HepG2 (cell line): ENCODE measurements at regions not wholly inside any gene's neighbourhood (a gene's known extent, or its start where the extent isn't known, plus 50 kb on each side); places are given as distances from the start of the nearest gene placed in this dataset.
A peak's percentile ranks its signal among the peaks of the same experiment; 100 is the strongest.

ENCODE experiments used
- ATAC-seq: fragments of 200-7000 bp; cut with Tn5 transposase; 3 replicates; pipeline ENCODE4 v1.9.1; 2020; ENCODE audit warnings: mild to moderate bottlenecking, moderate library complexity
- BruUV-seq: library from RNA; stranded (reverse); fragments of 400-500 nt; replicated peaks from 2 replicates; lab custom pipeline; 2021; lab: Mats Ljungman, UMichigan
- CTCF ChIA-PET: fragments of 300-600 bp; formaldehyde crosslinking; extraction: SDS; loops from one replicate; lab custom pipeline; 2021; ENCODE audit warnings: low total read pairs, inconsistent platforms, low intra/inter-chr PET ratio; lab: Yijun Ruan, JAX
- POLR2A ChIA-PET: fragments of 350-600 bp; sonication (Branson Sonifier 250); formaldehyde crosslinking; loops from one replicate; lab custom pipeline; 2020; ENCODE audit warnings: antibody characterized with exemption, inconsistent platforms; lab: Yijun Ruan, JAX
- DNase-seq: peaks from one replicate; pipeline ENCODE4 v3.0.0-alpha.2; 2015; ENCODE audit warnings: low spot score
- FAIRE-seq: peaks from 3 replicates; lab custom pipeline; 2011; peaks lifted over from hg19 to GRCh38; lab: Jason Lieb, UNC
- H2AFZ ChIP-seq: one replicate; pipeline ENCODE4 v1.6.1; 2011; ENCODE audit warnings: low read length, inconsistent platforms
- H3K27ac ChIP-seq: fragments of 300-600 bp; 3 replicates; pipeline ENCODE4 v1.8.0; 2011; ENCODE audit warnings: mixed run types, mild to moderate bottlenecking, mixed read lengths, low read length, inconsistent platforms; ENCODE audit not compliant: insufficient read depth; ENCODE audit errors: extremely low read length
- H3K27me3 ChIP-seq, 2 experiments: fragments of 200-600 bp in 1 of 2; 2 replicates in 1 of 2; 3 replicates in 1 of 2; pipeline versions ENCODE4 v1.6.0 to v1.8.0; 2011; ENCODE audit warnings: low read length in 2 of 2, mild to moderate bottlenecking in 2 of 2, moderate library complexity in 2 of 2, inconsistent platforms in 1 of 2; ENCODE audit not compliant: insufficient read depth in 2 of 2, control insufficient read depth in 1 of 2
- H3K36me3 ChIP-seq, 2 experiments: fragments of 200-600 bp in 1 of 2; replicated peaks in 1 of 2; 2 replicates in 1 of 2; 3 replicates in 1 of 2; pipeline versions ENCODE4 v1.5.1 to v1.8.0; 2011; ENCODE audit warnings: low read length in 2 of 2, inconsistent platforms in 1 of 2; ENCODE audit not compliant: insufficient read depth in 2 of 2, control insufficient read depth in 1 of 2
- H3K4me1 ChIP-seq: 2 replicates; pipeline ENCODE4 v1.5.1; 2012; ENCODE audit warnings: low read length, inconsistent platforms; ENCODE audit not compliant: insufficient read depth
- H3K4me2 ChIP-seq: 2 replicates; pipeline ENCODE4 v1.6.0; 2011; ENCODE audit warnings: low read depth, low read length, inconsistent platforms
- H3K4me3 ChIP-seq, 3 experiments: fragments of 200-600 bp in 1 of 3; sonication (generic), shearing (Covaris generic) in 1 of 3; replicated peaks in 1 of 3; 2 replicates each; pipeline ENCODE4 v1.5.1; 2011 to 2016; ENCODE audit warnings: low read length in 3 of 3, inconsistent platforms in 2 of 3, low read depth in 2 of 3, mild to moderate bottlenecking in 2 of 3, control low read depth in 1 of 3, mixed read lengths in 1 of 3; ENCODE audit not compliant: insufficient read depth in 1 of 3
- H3K79me2 ChIP-seq: one replicate; pipeline ENCODE4 v1.6.1; 2011; ENCODE audit warnings: low read length, inconsistent platforms; ENCODE audit not compliant: insufficient read depth
- H3K9ac ChIP-seq: 2 replicates; pipeline ENCODE4 v1.6.0; 2011; ENCODE audit warnings: mild to moderate bottlenecking, low read depth, low read length, inconsistent platforms; ENCODE audit not compliant: insufficient read depth
- H3K9me3 ChIP-seq: 2 replicates; pipeline ENCODE4 v1.5.1; 2012; ENCODE audit warnings: mild to moderate bottlenecking, low read length
- H4K20me1 ChIP-seq: 2 replicates; pipeline ENCODE4 v1.6.0; 2011; ENCODE audit warnings: inconsistent platforms, mild to moderate bottlenecking, low read length, moderate library complexity; ENCODE audit not compliant: insufficient read depth
- DNMT3B ChIP-seq: conservative IDR thresholded peaks from 2 replicates; pipeline ENCODE4 v1.6.1; 2016; ENCODE audit warnings: missing biosample characterization, control low read depth
- DR1 ChIP-seq: sonication (generic); formaldehyde crosslinking; IDR thresholded peaks from 2 replicates; pipeline ENCODE4 v1.8.0; 2021; ENCODE audit warnings: mild to moderate bottlenecking, missing genetic modification reagents, inconsistent platforms
- HDAC2 ChIP-seq: sonication (generic); formaldehyde crosslinking; IDR thresholded peaks from 2 replicates; pipeline ENCODE4 v1.4.0; 2020; ENCODE audit warnings: missing genetic modification reagents
- MTF2 ChIP-seq: sonication (generic); formaldehyde crosslinking; IDR thresholded peaks from 2 replicates; pipeline ENCODE4 v1.5.0; 2020; ENCODE audit warnings: missing genetic modification reagents, borderline replicate concordance
- RELA ChIP-seq: sonication (generic); formaldehyde crosslinking; IDR thresholded peaks from 2 replicates; pipeline ENCODE4 v1.4.0; 2020; ENCODE audit warnings: missing genetic modification reagents
- ZNF138 ChIP-seq: sonication (generic); formaldehyde crosslinking; IDR thresholded peaks from 2 replicates; pipeline ENCODE4 v1.5.0; 2020; ENCODE audit warnings: mild to moderate bottlenecking, low read depth, missing genetic modification reagents
- ZNF460 ChIP-seq: sonication (generic); formaldehyde crosslinking; IDR thresholded peaks from 2 replicates; pipeline ENCODE4 v1.5.1; 2020; ENCODE audit warnings: missing genetic modification reagents, mild to moderate bottlenecking, borderline replicate concordance
- ZNF547 ChIP-seq: sonication (generic); formaldehyde crosslinking; IDR thresholded peaks from 2 replicates; pipeline ENCODE4 v1.5.1; 2020; ENCODE audit warnings: mild to moderate bottlenecking, missing genetic modification reagents
- ZNF598 ChIP-seq: sonication (generic); formaldehyde crosslinking; IDR thresholded peaks from 2 replicates; pipeline ENCODE4 v1.5.1; 2020; ENCODE audit warnings: mild to moderate bottlenecking, missing genetic modification reagents, borderline replicate concordance
- WGBS: methylation state at CpG from one replicate; pipeline ENCODE4 v1.1.6; 2017; ENCODE audit warnings: low lambda C conversion rate; 5-methylcytosine and 5-hydroxymethylcytosine counted together
- in situ Hi-C: cut with HindIII; loops from 2 replicates; pipeline ENCODE4 v1.10.0; 2017; ENCODE audit warnings: low pct_unique_long_range_greater_than_20kb; ENCODE audit not compliant: extremely low pct_ligation_motif_present
- intact Hi-C: fragments of 100-400 bp; cut with micrococcal nuclease; formaldehyde crosslinking; loops from one replicate; pipeline ENCODE4 v1.10.0; 2022; ENCODE audit not compliant: unreplicated experiment
- TF ChIP-seq, protein P1 (sequence below): sonication (generic); formaldehyde crosslinking; IDR thresholded peaks from 2 replicates; pipeline ENCODE4 v1.5.0; 2020; ENCODE audit warnings: mild to moderate bottlenecking, missing genetic modification reagents

DNA sequence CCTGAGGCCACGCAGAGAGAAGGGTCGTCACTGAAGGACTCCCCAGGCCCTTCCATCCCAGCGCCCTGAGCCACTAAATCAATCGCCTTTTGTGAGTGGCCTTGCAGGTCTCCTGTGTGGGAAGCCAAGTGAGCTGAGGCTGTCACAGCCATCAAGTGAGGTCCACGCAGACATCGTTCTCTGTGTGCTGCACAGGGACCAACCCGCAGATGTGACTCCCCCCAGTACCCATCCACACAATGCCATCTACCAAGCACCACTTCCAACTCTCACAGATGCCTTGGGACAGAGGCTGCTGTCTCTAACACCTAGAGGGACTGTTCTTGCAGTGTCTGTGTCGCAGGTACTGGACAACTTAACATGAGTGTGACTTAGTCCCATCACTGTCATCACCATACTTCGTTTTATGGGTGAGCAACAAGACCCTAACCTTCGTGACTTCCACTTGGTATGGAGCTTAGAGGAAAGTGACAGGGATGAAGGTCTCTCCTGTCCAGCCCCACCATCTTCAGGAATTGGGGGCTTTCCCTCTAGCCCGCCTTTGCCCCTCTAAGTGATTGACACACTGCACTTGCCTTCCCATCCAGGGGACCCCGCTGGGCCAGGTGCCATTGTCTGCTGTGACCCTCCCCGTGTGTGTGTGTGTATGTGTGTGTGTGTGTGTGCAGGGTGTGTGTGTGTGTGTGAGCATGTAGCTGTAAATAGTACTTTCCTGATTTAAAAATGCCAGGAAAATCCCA is 51.4 kb upstream of the TMEM72 start:
- no peaks in the 10 kb centered on the region for H3K36me3 ChIP-seq
- 2% methylated on average over 9 of the region's 13 CpGs for WGBS
- H3K9me3 ChIP-seq: no peaks in the 10 kb centered on the region
- in situ Hi-C loops: loop anchor here (5.0 kb wide), 1 partner anchor 1187 kb away; no protein-coding TSS in a partner anchor
- no peak overlapping the region for H3K4me3 ChIP-seq
- BruUV-seq: no TSS peak
- no peak overlapping the region for H2AFZ ChIP-seq
- H3K4me2 ChIP-seq: no peak overlapping the region
- peaks cover 4% of the 10 kb centered on the region for H3K4me1 ChIP-seq
- no peak for DNase-seq
- no peak for TF ChIP-seq DNMT3B
- no peak overlapping the region for H3K9ac ChIP-seq
- intact Hi-C loops: no loop called here
- peaks cover 1 to 13% of the 10 kb centered on the region in 2 experiments; a peak in 3 of 5 replicates for H3K27me3 ChIP-seq
- no peak for FAIRE-seq
- no peak for ATAC-seq
- no peaks in the 10 kb centered on the region; the same call in 1 of the 2 replicates for H4K20me1 ChIP-seq
- no peaks in the 10 kb centered on the region for H3K79me2 ChIP-seq
- CTCF ChIA-PET: no interaction called here
- H3K27ac ChIP-seq: no peak overlapping the region
- POLR2A ChIA-PET: no interaction called here

DNA sequence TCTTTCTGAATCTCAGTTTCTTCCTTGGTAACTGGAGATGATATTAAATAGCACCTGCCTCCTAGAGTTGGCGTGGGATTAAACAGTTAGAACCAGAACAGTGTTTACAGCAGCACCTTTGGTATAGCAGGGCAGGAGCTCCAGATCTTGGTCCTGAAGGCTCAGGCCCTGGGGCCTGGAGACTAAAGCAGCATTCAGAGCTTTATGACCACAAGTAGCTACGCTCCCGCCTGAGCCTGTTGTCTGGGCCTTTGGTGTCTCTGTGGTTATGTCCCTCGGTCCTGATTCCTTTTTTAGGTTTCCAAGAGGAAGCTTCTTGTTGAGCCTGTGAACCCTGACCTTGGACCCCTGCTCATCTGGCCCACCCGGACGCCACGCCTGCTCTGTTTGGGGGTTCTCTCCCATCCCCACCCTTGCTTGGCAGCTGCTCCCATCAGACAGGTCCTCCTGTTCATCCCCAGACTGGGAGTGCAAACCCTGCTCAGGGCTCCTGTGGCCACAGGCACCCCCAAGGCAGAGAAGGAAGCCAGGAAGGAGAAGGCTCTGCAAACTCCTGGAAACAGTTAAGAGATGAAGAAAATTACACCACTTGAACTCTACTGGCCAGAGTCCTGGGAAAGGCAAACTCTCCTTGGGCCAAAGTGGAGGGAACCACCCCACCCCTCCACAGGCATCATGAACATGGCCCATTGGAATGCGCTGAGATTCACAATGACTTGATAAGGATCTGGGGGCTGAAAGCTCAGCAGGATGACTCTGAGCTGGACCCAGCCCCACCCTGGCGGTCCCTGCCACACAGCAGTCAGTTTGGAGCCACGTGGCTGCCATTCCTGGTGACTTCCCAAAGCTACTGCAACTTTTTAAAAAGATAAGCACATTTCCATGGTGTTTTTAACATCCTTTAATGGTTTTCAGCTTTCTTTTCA is 50.1 kb upstream of the TMEM72 start:
- H3K36me3 ChIP-seq: no peaks in the 10 kb centered on the region
- no TSS peak for BruUV-seq
- intact Hi-C loops: no loop called here
- in situ Hi-C loops: loop anchor here (5.0 kb wide), 1 partner anchor 1189 kb away; no protein-coding TSS in a partner anchor
- no peaks in the 10 kb centered on the region; the same call in 1 of the 2 replicates for H4K20me1 ChIP-seq
- no peak overlapping the region for H3K27ac ChIP-seq
- 48% methylated on average over 5 of the region's 10 CpGs for WGBS
- no peak overlapping the region for H3K9ac ChIP-seq
- H3K9me3 ChIP-seq: no peaks in the 10 kb centered on the region
- no peaks in the 10 kb centered on the region for H3K79me2 ChIP-seq
- ATAC-seq (no peak), DNase-seq (peak; percentile 6), FAIRE-seq (no peak)
- H2AFZ ChIP-seq: no peak overlapping the region
- POLR2A ChIA-PET: interaction anchor here (1.0 kb wide), 1 partner anchor 103 kb away, joined by 3 read pairs; no protein-coding TSS in a partner anchor
- CTCF ChIA-PET: no interaction called here
- peaks cover 11% of the 10 kb centered on the region for H3K4me1 ChIP-seq
- peaks cover 1 to 25% of the 10 kb centered on the region in 2 experiments; a peak in 3 of 5 replicates for H3K27me3 ChIP-seq
- no peak overlapping the region for H3K4me3 ChIP-seq
- no peak overlapping the region for H3K4me2 ChIP-seq
- TF ChIP-seq ZNF138 (CRISPR knock-in tag) (no peak), ZNF547 (CRISPR knock-in tag) (no peak), ZNF598 (CRISPR knock-in tag) (no peak), RELA (no peak), DR1 (CRISPR knock-in tag) (no peak), HDAC2 (no peak), ZNF460 (CRISPR knock-in tag) (no peak), MTF2 (CRISPR knock-in tag) (no peak)
- TF ChIP-seq, protein P1, sequence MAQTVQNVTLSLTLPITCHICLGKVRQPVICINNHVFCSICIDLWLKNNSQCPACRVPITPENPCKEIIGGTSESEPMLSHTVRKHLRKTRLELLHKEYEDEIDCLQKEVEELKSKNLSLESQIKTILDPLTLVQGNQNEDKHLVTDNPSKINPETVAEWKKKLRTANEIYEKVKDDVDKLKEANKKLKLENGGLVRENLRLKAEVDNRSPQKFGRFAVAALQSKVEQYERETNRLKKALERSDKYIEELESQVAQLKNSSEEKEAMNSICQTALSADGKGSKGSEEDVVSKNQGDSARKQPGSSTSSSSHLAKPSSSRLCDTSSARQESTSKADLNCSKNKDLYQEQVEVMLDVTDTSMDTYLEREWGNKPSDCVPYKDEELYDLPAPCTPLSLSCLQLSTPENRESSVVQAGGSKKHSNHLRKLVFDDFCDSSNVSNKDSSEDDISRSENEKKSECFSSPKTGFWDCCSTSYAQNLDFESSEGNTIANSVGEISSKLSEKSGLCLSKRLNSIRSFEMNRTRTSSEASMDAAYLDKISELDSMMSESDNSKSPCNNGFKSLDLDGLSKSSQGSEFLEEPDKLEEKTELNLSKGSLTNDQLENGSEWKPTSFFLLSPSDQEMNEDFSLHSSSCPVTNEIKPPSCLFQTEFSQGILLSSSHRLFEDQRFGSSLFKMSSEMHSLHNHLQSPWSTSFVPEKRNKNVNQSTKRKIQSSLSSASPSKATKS: no peak
